HepG2 (cell line): ENCODE measurements at regions not wholly inside any gene's neighbourhood (a gene's known extent, or its start where the extent isn't known, plus 50 kb on each side); places are given as distances from the start of the nearest gene placed in this dataset.

Experiments
- CBFB ChIP-seq: sonication (generic); formaldehyde crosslinking; IDR thresholded peaks from 2 replicates; pipeline ENCODE4 v1.4.0; 2020; ENCODE audit warnings: missing genetic modification reagents
- EHMT2 ChIP-seq: fragments of 200-600 bp; sonication (generic); IDR thresholded peaks from 2 replicates; pipeline ENCODE4 v1.7.0; 2017; ENCODE audit warnings: antibody characterized with exemption, low read depth, low read length, borderline replicate concordance
- ESRRA ChIP-seq: sonication (generic); formaldehyde crosslinking; IDR thresholded peaks from 2 replicates; pipeline ENCODE4 v1.5.1; 2020; ENCODE audit warnings: mild to moderate bottlenecking, low read depth, missing genetic modification reagents
- EZH2 ChIP-seq: conservative IDR thresholded peaks from 2 replicates; pipeline ENCODE4 v1.6.1; 2012; ENCODE audit warnings: mild to moderate bottlenecking, low read depth, low read length, moderate library complexity
- NBN ChIP-seq: fragments of 450-650 bp; conservative IDR thresholded peaks from 2 replicates; pipeline ENCODE4 v1.6.1; 2017

DNA sequence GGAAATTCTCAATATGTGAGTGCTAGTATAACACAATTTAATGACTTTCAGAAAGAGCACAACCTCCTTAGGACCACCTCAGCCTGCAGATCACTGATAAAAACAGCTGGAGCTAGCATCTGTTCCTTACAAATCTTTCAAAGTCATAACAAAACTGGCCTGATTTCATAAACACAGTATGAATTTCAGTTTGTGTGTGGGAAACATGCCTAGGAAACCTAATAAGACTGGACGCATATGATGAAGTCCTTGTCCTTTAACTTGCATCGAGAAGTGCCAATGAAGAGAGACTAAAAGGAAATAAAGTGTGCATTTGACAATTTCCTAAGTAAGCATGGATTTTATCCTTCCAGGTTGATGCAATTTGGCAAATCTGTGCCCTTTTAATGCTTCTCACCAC is 74.1 kb upstream of the KLHL14 start:
- TF ChIP-seq ESRRA (CRISPR knock-in tag) (no peak), EZH2 (no peak), NBN (no peak), CBFB (CRISPR knock-in tag) (no peak), EHMT2 (no peak)
